ENCODE measurements at regions not wholly inside any gene's neighbourhood (a gene's known extent, or its start where the extent isn't known, plus 50 kb on each side); places are given as distances from the start of the nearest gene placed in this dataset.

GRCh38 chr3:28682121-28682520 lies 333.5 kb upstream of the AZI2 start:
- Histone ChIP-seq H3K79me2 (ENCODE audit: control insufficient read depth, insufficient read depth, low read length) (no peaks in the 10 kb centered on the region), H3K4me3 (ENCODE audit: control insufficient read depth in 2 of 3, extremely low read depth in 1 of 3, insufficient read depth in 2 of 3, low read depth in 1 of 3, low read length in 3 of 3) (no peak overlapping the region), H4K20me1 (ENCODE audit: control insufficient read depth, extremely low read depth, insufficient read depth, low read length) (no peaks in the 10 kb centered on the region), H3K9me1 (ENCODE audit: control insufficient read depth, extremely low read depth, insufficient read depth, low read length) (no peaks in the 10 kb centered on the region), H3K9me3 (ENCODE audit: control insufficient read depth, low read depth, low read length) (no peaks in the 10 kb centered on the region), H3K4me2 (ENCODE audit: control insufficient read depth, extremely low read depth, insufficient read depth, low read depth, low read length) (no peak overlapping the region), H3K27me3 (ENCODE audit: control insufficient read depth, extremely low read depth, insufficient read depth, low read length) (no peaks in the 10 kb centered on the region), H3K9ac (ENCODE audit: control insufficient read depth, extremely low read depth, insufficient read depth, low read length) (no peak overlapping the region), H3K27ac (ENCODE audit: control insufficient read depth, insufficient read depth, low read length) (no peak overlapping the region), H3K4me1 (ENCODE audit: control insufficient read depth, extremely low read depth, insufficient read depth, low read length) (no peaks in the 10 kb centered on the region), H3K36me3 (ENCODE audit: control insufficient read depth in 2 of 2, extremely low read depth in 1 of 2, insufficient read depth in 2 of 2, low read length in 2 of 2) (no peaks in the 10 kb centered on the region), H2AFZ (ENCODE audit: control insufficient read depth, low read length) (no peak overlapping the region)
- FAIRE-seq = no peak
- dilution Hi-C loops (cut with MboI; ENCODE audit: extremely low pct_ligation_motif_present, low sequenced_read_pairs) = no loop called here
- TF ChIP-seq EZH2 (IDR thresholded peaks at IDR 0.05; ENCODE audit: low read length) = no peak
- no peak for TF ChIP-seq CTCF (optimal IDR thresholded peaks at IDR 0.05 in 1 of 3, IDR thresholded peaks at IDR 0.05 in 1 of 3, conservative IDR thresholded peaks at IDR 0.05 in 1 of 3; ENCODE audit: extremely low read depth in 1 of 3, insufficient read depth in 2 of 3, low read length in 3 of 3)
- no peak for DNase-seq (ENCODE audit: low read depth, low spot score)

- dilution Hi-C loops (cut with MboI; ENCODE audit: extremely low pct_ligation_motif_present, low sequenced_read_pairs) = no loop called here
- no peak for DNase-seq (ENCODE audit: low read depth, low spot score)
- FAIRE-seq = no peak
- H3K9me1 ChIP-seq (ENCODE audit: control insufficient read depth, extremely low read depth, insufficient read depth, low read length) = no peaks in the 10 kb centered on the region
- no peaks in the 10 kb centered on the region for H3K9me3 ChIP-seq (ENCODE audit: control insufficient read depth, low read depth, low read length)
- no peak overlapping the region for H3K4me2 ChIP-seq (ENCODE audit: control insufficient read depth, extremely low read depth, insufficient read depth, low read depth, low read length)
- no peaks in the 10 kb centered on the region for H3K79me2 ChIP-seq (ENCODE audit: control insufficient read depth, insufficient read depth, low read length)
- no peaks in the 10 kb centered on the region for H3K36me3 ChIP-seq (ENCODE audit: control insufficient read depth in 2 of 2, extremely low read depth in 1 of 2, insufficient read depth in 2 of 2, low read length in 2 of 2)
- no peak overlapping the region for H3K27ac ChIP-seq (ENCODE audit: control insufficient read depth, insufficient read depth, low read length)
- H3K9ac ChIP-seq (ENCODE audit: control insufficient read depth, extremely low read depth, insufficient read depth, low read length) = no peak overlapping the region
- no peak overlapping the region for H2AFZ ChIP-seq (ENCODE audit: control insufficient read depth, low read length)
- H3K4me3 ChIP-seq (ENCODE audit: control insufficient read depth in 2 of 3, extremely low read depth in 1 of 3, insufficient read depth in 2 of 3, low read depth in 1 of 3, low read length in 3 of 3) = no peak overlapping the region
- no peaks in the 10 kb centered on the region for H4K20me1 ChIP-seq (ENCODE audit: control insufficient read depth, extremely low read depth, insufficient read depth, low read length)
- TF ChIP-seq CTCF (optimal IDR thresholded peaks at IDR 0.05 in 1 of 3, IDR thresholded peaks at IDR 0.05 in 1 of 3, conservative IDR thresholded peaks at IDR 0.05 in 1 of 3; ENCODE audit: extremely low read depth in 1 of 3, insufficient read depth in 2 of 3, low read length in 3 of 3) = no peak
- TF ChIP-seq EZH2 (IDR thresholded peaks at IDR 0.05; ENCODE audit: low read length) = no peak
- no peaks in the 10 kb centered on the region for H3K27me3 ChIP-seq (ENCODE audit: control insufficient read depth, extremely low read depth, insufficient read depth, low read length)
- no peaks in the 10 kb centered on the region for H3K4me1 ChIP-seq (ENCODE audit: control insufficient read depth, extremely low read depth, insufficient read depth, low read length)
Observed at GRCh38 chr3:28690176-28690575, 341.6 kb upstream of the AZI2 start.

All from keratinocyte (primary cell).